GM19452 (cell line): ENCODE measurements at regions not wholly inside any gene's neighbourhood (a gene's known extent, or its start where the extent isn't known, plus 50 kb on each side); places are given as distances from the start of the nearest gene placed in this dataset.
"Not testable (repeated sequence)": the region's sequence is repeated elsewhere in the genome, so short reads cannot be mapped to it uniquely, and the experiment has no call there.

ENCODE experiments used
- ATAC-seq: cut with Tn5 transposase; IDR thresholded peaks from one replicate; pipeline ENCODE4 v1.9.1; 2021; ENCODE audit not compliant: unreplicated experiment

DNA sequence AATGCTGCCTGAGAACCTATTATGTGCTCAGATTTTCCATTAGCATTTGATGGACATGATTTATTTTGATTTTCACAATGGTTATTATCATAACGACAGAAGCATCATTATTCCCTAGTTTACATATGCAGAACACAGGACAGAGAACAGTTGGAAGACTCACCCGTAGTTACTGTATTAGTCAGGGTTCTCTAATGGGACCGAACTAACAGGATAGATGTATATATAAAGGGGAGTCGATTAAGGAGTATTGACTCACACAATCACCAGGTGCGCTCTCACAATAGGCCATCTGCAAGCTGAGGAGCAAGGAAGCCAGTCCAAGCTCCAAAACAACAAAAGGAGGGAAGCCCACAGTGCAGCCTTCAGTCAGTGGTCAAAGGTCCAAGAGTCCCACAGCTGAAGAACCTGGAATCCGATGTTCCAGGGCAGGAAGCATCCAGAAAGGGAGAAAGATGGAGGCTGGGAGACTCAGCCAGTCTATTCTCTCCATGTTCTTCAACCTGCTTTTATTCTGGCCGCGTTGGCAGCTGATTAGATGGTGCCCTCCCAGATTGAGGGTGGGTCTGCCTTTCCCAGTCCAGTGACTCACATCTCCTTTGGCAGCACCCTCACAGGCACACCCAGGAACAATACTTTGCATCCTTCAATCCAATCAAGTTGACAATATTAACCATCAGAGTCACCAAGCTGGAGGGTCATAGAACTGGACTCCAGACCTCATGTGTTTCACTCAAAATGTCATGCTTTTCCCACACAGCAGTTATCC is 92.7 kb upstream of the XYLT1 start:
- ATAC-seq = no peak

DNA sequence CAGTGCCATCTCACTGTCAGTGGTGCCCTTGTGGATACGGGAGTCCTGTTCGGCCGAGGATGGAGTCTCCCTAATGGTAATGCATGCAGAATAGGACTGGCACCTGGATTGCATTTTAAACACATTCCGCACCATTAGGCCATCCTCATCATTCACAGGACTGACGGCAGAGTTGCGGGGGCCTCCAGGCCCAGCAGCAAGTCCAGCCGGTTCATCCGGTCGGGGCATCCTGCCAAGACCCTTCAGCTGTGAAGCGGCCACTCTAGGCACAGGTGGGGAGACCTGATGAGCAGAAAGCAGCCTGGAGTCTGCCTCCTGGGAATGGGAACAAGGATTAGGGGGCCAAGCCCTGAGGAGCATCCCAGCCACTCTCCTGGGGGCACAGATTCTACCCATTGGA is 90.3 kb upstream of the XYLT1 start:
- no peak for ATAC-seq

DNA sequence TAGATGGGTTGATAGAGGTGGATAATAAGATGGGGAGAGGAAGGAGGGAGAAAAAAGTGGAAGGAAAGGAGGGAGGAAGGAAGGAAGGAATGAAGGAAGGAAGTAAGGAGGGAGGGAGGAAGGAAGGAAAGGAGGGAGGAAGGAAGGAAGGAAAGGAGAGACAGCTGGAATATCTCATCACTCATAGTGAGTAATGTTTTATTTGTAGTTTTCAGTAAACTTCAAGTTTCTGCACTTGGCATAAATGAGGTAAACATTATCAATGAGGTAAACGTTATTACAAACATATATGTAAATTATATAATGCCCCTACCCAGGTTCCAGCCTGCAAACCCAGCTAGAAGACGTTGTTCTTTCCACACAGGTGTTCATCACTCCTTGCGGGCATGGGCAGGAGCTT is 89.8 kb upstream of the XYLT1 start:
- ATAC-seq = no peak

DNA sequence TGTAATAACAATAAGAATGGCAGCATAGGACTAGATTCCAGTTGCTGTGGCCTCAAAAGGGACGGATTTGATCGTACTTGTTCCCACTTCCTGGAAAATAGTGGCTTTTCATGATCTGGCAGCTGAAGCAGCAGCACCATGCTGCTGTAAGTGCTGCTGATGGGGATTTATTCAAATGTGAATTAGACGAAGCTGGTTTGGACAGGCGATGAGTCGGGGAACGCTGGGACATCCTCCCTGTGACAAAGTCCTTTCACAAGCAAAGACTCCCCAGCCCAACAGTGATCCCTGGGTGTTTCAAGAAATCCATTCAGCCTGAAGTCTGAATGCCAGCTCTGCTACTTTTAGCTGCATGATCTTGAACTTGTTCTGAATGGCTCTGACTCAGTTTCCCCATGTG is 88.6 kb upstream of the XYLT1 start:
- ATAC-seq = no peak

DNA sequence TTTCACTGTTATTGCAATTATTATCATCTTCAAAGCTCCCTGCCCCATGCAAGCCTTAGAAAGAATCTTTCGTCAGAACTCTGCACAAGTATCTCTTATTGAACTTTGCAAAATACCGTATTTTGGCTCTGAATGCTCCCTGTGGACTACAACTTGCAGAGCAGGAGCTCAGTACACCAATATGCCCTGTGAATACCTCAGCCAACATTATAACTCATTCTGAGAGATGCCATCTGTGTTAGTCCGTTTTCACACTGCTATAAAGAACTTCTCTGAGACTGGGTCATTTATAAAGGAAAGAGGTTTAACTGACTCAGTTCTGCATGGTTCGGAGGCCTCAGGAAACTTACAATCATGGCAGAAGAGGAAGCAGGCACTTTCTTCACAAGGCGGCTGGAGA is 87.2 kb upstream of the XYLT1 start:
- ATAC-seq = no peak

DNA sequence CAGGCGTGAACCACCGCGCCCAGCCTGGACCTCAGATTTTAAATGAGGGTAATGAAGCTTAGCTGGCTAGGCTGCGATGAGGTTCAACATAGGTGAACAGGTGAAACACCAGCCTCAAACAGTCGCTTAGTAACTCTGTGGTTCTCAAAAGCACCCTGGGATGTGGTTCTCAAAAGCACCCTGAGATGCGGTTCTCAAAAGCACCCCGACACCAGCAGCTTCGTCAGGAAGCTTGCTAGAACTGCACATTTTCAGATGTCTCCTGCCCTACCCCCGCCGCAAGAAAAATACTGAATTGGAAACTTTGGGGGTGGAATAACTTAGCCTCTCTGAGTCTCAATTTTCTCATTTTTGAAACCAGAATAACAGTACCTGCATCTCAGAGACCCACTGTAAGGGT is 86.7 kb upstream of the XYLT1 start:
- no peak for ATAC-seq

DNA sequence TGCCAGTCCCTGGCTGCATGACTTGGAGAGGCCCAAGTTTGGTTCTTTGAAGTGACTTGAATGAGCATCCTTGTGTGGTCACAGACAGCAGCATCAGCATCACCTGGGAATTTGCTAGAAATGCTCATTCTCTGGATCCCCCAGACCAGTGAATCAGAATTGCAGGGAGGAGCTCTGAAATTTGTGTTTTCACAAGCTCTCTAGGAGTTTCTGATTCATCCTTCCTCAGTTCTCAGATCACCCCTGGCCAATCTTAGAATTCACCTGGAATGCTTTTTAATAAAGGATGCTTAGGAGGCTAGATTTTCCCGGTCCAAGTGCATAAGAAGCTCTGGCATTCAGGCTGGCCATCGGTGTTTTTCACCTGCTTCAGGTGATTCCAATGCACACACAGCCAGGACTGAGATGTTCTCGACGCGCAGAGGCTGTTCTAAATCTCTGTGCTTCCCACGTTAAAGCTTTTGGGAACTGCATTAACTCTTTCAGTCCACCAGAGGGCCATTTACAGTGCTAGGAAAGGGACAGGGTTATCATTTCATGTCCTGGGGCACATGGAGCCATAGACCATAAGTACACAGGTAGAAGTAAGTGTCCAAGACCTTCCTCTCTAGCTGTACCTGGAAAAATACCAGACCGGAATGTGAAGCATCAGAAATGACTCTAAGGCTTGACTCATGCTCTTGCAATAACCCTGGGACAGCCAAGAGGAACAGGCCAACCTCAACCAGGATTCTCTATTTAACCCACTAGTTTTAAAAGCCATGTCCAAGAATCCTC is 85.7 kb upstream of the XYLT1 start:
- no peak for ATAC-seq

DNA sequence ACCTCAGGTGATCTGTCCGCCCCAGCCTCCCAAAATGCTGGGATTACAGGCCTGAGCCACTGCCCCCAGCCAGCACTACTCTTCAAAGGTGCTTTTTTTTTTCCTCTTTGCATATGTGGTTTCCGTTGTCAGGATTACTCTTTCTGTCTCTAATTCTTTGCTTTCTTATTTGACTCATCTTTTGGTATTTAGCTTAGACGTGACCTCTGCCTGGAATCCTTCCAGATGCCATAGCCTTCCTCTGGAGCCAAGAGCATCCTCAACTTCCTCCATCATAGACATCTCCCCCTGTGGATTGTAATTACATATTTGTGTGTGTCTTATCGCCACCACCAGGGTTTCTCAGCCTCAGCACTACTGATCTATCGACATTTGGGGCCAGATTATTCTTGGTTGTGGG is 84.4 kb upstream of the XYLT1 start:
- no peak for ATAC-seq

DNA sequence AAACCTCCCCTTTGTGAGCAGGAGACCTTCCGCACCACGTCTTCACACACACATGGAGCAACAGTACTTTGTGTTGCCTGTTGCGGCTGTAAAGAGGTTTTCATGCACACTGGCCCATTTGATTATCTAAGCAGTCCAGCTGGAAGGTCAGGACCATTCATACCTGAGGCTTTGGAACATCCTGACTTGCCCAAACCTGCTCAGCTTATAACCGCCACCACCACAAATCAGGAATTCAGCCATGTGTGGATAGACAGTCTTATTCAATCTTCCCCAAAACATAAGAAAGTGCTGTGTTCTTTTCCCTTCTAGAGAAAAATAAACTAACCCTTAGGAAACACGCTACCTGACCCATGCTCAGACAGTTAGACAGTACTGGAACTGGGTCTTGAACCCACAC is 81.6 kb upstream of the XYLT1 start:
- ATAC-seq = no peak

DNA sequence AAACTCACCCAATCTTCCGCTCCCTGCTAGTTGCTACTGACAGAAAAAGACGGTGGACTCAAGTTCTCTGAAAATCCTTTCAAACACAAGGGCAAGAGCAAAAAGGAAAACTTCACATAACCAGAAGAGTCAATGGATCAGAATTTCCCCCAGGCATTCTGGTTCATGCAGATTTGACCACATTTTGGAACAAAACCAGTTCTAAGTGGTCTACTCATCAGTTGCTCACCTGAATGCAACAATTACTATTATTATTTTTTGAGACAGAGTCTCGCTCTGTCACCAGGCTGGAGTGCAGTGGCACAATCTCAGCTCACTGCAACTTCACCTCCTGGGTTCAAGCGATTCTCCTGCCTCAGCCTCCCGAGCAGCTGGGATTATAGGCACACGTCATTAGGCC is 80.9 kb upstream of the XYLT1 start:
- ATAC-seq = not testable (repeated sequence)

DNA sequence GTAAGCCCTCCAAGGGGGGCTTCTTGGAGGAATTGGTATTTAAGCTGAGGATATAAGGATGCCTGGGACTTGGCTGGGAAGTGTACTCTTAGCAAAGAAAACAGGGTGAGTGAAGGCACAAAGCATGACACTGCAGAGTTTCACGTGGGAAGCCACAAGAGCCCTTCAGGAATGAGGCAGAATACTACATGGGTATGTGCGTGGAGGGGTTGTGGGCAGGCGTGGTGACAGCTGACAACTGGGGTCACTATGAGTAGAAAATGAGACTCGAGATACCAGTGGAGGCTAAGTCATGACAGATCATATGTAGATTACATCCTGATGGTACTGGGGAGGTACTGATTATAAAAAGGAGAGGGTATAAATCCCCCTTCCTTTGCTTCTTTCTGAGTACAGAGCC is 78.1 kb upstream of the XYLT1 start:
- no peak for ATAC-seq

DNA sequence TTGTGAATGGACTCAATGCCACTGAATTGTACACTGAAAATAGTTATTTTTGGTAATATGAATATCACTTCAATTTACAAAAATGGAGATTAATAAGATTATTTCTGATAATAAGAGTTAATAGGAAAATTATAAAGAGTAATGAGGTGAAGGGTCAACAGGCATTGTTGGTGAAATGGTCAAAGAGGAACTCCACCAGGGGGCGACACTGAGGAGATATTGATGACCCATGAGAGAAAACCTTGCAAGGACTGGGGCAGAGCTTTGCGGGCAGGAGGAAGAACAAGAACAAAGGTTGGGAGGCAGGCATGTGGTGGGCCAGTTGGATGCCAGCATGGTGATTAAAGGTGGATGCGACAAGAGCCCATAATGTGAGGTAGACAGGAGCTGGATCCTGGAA is 74.0 kb upstream of the XYLT1 start:
- no peak for ATAC-seq

DNA sequence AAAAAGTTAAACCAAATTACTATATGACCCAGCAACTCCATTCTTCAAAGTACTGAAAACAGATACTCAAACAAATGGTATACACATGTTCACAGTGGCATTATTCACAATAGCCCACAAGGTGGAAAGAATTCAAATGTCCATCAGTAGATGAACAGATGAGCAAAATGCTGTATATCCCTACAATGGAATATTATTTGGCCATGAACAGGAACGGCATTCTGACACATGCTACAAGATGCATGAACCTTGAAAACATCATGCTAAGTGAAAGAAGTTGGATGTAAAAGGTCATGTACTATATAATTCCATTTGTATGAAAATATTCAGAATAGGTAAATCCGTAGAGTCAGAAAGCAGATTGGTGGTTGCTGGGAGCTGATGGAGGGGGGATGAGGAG is 73.5 kb upstream of the XYLT1 start:
- no peak for ATAC-seq

DNA sequence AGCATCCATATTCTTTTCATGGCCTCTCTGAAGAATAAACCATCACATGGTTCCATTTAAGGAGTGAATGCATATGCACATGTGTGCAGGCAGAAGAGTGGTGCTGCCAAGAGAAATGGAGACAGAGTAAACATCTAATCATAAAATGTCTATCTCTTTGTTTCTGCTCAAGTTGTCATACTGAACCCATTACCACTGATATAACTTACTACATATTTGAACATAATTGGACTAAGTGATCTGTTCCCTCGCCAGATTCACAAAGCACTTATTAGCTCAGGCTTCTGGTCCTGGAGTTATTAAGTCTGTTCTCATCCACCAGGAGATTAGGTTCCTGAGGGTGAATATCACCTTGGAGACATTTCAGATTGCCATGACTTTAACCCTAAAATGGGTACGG is 72.3 kb upstream of the XYLT1 start:
- no peak for ATAC-seq

DNA sequence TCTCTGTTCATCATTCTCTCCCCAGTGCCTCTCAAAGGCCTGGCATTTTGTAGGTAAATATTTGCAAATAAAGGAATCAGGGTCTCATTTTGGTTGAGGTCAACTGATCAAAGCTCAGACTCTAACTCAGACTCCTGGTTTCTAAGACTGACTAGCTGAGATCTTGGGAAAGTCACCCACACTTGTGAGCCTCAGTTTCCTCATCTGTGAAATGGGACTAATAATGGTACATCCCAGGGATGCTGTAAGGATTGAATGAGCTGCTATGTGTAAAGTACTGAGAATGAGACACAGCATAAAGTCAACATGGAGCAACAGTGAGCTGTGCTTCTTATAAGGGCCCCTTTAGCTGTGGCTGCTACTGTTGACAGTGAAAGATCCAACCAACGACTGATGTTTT is 70.6 kb upstream of the XYLT1 start:
- no peak for ATAC-seq

DNA sequence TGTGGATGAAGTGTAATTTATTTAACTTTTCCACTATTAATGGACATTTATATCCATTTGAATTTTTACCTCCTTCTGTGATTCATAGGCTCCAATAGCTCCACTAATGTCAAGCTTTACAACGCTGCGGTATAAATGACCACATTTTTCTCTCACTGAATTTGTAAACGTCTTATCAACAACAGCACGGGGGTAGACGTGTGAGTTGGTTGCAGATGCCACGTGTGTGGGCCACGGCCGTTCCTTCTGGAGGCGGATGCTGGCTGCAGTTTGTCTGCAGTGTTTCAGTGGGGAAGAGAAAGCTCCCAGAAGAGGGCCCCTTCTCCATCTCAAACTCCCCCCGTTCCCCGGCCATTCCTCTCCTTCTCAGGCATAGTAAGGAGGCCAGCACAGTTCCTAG is 68.2 kb upstream of the XYLT1 start:
- no peak for ATAC-seq

DNA sequence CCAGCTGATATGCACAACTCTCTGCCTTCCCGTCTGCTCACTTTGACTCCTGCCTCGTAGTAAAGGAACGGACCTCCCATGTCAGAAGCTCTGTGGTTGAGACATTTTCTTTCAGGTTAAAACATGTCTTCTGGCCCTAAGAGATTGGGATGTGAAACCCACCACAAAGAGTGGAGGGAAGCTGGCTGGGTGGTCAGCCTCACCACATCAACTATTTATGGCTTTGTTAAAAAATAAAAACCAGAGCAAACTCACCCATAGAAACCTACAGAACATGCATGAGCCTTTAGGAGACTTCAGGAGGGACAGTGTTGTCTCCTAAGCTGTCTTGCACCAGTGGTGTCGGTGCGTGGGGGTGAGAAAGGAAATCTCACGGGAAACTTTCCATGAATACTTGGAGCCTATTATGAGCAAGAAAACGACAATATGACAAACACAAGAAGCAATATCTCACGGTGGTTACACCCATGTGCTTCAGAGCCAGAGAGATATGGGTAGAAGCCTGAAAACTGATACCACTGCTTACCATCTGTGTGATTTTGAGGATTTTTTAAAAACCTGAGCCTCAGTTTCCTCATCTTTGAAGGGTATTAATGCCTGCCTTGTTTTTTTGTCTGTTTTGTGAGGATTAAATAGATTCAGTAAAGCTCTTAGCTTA is 61.7 kb upstream of the XYLT1 start:
- ATAC-seq = no peak

DNA sequence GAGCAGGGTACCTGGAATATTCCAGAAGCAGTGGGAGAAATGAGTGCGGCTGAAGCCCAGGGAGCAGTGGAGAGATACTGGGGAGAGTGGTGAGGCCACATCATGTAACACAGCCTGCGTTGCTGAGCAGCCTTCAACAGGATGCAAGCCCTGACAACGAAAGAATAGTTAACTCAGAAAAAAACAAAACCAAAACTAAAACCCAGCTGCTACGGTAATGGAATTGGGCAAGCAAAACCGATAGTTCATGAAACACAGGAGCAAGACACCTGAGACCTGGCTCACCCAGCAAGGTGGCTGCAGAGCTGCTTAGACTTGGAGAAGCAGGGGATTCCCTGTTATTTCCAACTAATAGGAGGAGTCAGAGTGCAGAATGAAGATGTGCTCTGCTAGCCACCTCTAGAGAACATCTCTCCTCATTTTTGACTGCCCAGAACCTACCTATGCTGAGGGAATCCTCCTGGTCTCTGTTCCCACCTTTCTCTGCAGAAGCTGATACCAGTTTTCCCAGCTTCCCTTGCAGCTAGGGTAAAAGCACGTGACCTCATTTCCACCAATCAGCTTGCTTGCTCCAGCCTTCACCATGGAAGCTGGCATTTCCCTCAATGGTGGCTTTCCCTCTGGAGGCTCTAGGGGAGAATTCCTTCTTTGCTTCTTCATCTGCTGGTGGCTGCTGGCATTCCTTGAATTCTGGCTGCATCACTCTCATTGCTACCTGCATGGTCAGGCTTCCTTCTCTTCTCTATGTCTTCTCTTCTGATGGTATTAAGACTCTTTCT is 59.4 kb upstream of the XYLT1 start:
- peak; percentile 78 for ATAC-seq

DNA sequence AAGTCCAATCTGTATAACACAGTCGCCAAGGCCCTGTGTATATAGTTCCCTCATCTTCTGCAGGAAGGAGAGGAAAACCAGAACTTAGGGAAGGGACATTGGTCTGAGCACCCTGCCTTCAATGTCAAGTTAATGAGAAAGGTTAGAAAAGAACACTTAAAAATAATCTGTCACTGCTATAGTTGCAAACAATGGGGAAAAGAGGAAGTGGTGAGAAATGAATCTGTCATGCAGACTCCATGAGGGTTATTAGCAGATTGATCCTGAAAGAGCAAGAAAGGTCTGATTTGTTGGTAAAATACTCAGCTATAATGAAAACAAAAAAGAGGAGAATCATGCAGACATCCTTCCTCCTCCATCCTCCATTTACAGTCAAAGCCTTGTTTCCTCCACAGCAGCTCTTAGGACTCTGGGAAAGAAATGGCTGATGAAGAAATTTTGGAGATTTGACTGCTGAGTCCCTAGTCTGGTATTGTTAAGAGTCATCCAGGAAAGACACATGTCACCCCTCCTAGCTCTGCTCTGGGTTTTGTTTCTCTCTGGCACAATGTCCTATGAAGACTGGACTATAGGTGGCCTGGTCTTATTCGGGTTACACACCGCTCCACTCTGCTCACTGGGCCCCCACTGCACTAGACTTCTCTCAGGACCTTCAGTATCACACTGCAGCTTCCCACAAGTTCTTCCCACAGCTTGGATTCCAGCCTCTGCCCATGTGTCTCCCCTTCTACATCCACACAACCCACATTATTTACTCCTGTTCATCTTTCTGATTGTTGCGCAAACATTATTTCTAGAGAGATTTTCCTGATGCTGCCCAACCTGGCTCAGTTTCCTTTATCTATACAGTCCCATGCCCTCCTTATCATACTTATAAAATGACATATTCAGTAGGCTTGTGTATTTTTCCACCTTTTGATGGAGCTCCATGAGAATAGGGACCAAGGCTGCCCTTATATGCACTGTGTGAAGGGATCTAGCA is 56.5 kb upstream of the XYLT1 start:
- ATAC-seq = no peak

DNA sequence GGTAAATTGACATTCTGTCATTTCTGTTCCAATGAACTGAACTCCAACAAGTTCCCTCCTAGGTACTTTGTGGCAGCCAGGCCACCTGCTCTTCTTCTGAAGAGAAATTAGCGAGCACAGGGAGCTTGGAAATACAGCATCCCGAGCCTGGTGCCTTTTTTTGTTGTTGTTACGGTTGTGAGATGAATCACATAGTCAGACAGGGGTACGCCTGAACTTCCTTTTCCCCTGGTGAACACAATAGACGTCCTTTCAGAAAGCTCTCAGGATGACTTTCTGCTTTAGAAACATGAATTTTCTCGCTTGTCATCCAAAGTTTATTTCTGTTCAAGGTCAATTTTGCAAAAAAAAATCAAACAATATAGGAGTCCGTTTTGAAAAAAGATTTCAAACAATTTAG is 53.9 kb upstream of the XYLT1 start:
- no peak for ATAC-seq
